ENCODE measurements at regions not wholly inside any gene's neighbourhood (a gene's known extent, or its start where the extent isn't known, plus 50 kb on each side); places are given as distances from the start of the nearest gene placed in this dataset.

GRCh38 chr20:39752262-39752876, 790.2 kb downstream of the DHX35 start:
- TF ChIP-seq CTCF (IDR thresholded peaks at IDR 0.05; ENCODE audit: poor library complexity): no peak
- TF ChIP-seq EZH2 (IDR thresholded peaks at IDR 0.05; ENCODE audit: borderline replicate concordance): no peak
